Loucy (cell line): ENCODE measurements at regions not wholly inside any gene's neighbourhood (a gene's known extent, or its start where the extent isn't known, plus 50 kb on each side); places are given as distances from the start of the nearest gene placed in this dataset.

Experiments
- CTCF ChIP-seq: fragments of 200-600 bp; sonication (generic); conservative IDR thresholded peaks from 2 replicates; pipeline ENCODE4 v1.5.1; 2014; ENCODE audit warnings: mild to moderate bottlenecking, antibody characterized with exemption, low read length
- EZH2phosphoT487 ChIP-seq: fragments of 200-600 bp; IDR thresholded peaks from 2 replicates; pipeline ENCODE4 v1.6.1; 2018; ENCODE audit warnings: antibody characterized with exemption, mild to moderate bottlenecking, moderate library complexity, borderline replicate concordance

GRCh38 chr11:13868710-13869397 is 93.7 kb upstream of the SPON1 start:
- TF ChIP-seq CTCF, result no peak
- TF ChIP-seq EZH2phosphoT487, result no peak
